IPS-18c (cell line): ENCODE measurements at regions not wholly inside any gene's neighbourhood (a gene's known extent, or its start where the extent isn't known, plus 50 kb on each side); places are given as distances from the start of the nearest gene placed in this dataset.

Source experiments
- H3K4me3 ChIP-seq: 2 replicates; pipeline ENCODE4 v1.7.0; 2013; ENCODE audit warnings: low read depth, mild to moderate bottlenecking, low read length, moderate library complexity; ENCODE audit not compliant: insufficient read depth
- H3K9me3 ChIP-seq: one replicate; pipeline ENCODE4 v1.6.1; 2013; ENCODE audit warnings: mild to moderate bottlenecking, low read length, moderate library complexity; ENCODE audit not compliant: control insufficient read depth, insufficient read depth

DNA sequence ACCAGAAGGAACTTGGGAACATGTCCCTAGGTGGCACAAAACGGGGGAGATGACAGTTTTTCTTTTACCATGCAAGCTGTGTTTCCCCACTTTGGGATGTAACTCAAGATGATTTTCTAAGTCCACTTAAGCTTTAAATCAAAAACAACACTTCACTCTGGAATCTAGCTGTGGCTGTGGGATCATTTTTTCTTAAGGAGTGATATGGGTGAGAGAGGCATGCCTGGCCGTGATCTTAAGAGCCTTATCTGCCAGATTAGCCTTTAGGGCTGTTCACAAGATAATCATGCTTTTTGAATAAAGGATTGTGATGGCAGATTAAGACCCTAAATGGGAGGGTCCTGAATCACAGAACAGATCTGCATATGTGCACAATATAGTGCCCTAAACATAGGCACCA is 384.8 kb upstream of the SEMA6D start:
- H3K4me3 ChIP-seq = no peak overlapping the region
- H3K9me3 ChIP-seq = no peaks in the 10 kb centered on the region

- Histone ChIP-seq H3K4me3 (no peak overlapping the region), H3K9me3 (no peaks in the 10 kb centered on the region)
Measured at GRCh38 chr15:47333734-47334133, 383.6 kb upstream of the SEMA6D start.

GRCh38 chr15:47334805-47335535 is 382.3 kb upstream of the SEMA6D start:
- H3K4me3 ChIP-seq = no peak overlapping the region
- H3K9me3 ChIP-seq = no peaks in the 10 kb centered on the region

GRCh38 chr15:47337106-47337505 is 380.2 kb upstream of the SEMA6D start:
- Histone ChIP-seq H3K9me3 (no peaks in the 10 kb centered on the region), H3K4me3 (no peak overlapping the region)

- no peak overlapping the region for H3K4me3 ChIP-seq
Measured at GRCh38 chr15:47337836-47338235, 379.5 kb upstream of the SEMA6D start.

DNA sequence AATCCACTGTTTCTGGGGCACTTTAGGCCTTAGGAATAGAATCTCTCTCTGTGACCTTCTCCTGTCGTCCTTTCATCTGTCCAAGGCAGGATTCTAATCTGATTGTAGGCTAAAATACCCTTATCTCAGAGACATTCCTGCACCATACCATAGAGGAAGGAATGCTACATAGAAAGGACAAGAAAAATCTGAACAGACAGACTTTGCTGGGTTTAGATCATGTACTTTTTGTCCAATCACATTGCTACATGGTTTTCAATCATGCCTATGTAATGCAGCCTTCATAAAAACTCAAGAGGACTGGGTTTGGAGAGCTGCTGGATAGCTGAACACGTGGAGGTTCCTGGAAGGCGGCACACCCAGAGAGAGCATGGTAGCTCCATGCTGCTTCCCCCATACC is 378.5 kb upstream of the SEMA6D start:
- H3K4me3 ChIP-seq = no peak overlapping the region
- H3K9me3 ChIP-seq = no peaks in the 10 kb centered on the region

More at GRCh38 chr15:47337836-47338235, 379.5 kb upstream of the SEMA6D start:
- H3K9me3 ChIP-seq = no peaks in the 10 kb centered on the region

- no peaks in the 10 kb centered on the region for H3K9me3 ChIP-seq
- H3K4me3 ChIP-seq = no peak overlapping the region
Measured at GRCh38 chr15:47339800-47340570, 377.3 kb upstream of the SEMA6D start.

DNA sequence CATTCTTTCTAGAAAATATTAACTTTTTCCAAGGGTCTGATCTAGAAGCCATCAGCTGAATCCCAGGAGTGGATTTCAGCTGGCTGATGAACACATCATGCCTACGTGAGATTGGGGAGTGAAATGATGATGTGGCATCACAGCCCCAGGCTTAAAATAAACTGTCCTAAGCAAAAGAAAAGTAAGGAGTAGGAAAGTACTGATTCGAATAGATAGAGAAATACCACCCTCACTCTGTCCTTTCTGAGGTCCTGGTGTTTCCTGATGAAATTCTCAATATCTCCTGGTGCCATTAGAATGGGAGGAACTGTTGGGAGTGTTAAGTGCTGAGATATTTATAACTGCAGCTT is 376.8 kb upstream of the SEMA6D start:
- H3K4me3 ChIP-seq = no peak overlapping the region
- no peaks in the 10 kb centered on the region for H3K9me3 ChIP-seq

GRCh38 chr15:47349179-47349578 is 368.1 kb upstream of the SEMA6D start:
- Histone ChIP-seq H3K9me3 (no peaks in the 10 kb centered on the region), H3K4me3 (no peak overlapping the region)

GRCh38 chr15:47351501-47351900 is 365.8 kb upstream of the SEMA6D start:
- H3K9me3 ChIP-seq = no peaks in the 10 kb centered on the region
- H3K4me3 ChIP-seq = no peak overlapping the region

DNA sequence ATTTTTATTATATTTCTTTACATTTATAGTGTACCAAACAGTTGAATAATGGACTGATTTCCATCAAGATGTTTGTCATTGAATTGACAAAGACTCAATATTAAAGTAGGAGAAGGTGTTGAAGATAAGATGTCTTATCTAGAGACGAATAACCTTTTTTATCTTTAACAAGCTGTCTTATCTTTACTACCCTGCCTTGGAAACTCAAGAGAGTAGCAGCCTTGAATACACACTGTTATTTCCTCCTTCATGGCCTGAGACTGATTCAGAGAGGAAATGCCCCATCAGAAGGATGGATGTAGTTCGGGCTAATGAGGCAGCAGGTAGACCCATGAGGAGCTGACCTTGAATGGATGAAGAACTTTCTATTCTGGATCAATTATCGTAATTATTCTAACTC is 365.1 kb upstream of the SEMA6D start:
- no peaks in the 10 kb centered on the region for H3K9me3 ChIP-seq
- H3K4me3 ChIP-seq = no peak overlapping the region

DNA sequence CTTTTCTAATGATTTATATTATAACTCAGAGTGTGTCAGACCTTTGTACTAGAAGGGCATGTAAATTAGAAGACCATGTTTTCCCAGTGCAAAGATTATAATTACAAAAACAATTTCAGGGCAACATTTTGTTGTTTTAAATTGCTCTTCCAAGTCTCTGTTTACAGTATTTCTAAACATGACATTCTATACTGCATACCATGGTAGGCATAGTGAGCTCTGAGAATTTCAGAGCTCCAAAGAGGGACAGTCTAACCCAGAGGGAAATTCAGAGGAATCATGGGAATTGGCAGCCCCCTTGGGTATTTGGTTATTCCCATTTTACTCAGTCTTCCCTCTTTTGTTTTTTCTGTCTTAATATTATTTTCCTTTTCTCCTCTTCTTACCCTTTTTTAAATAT is 361.5 kb upstream of the SEMA6D start:
- no peaks in the 10 kb centered on the region for H3K9me3 ChIP-seq
- H3K4me3 ChIP-seq = no peak overlapping the region

DNA sequence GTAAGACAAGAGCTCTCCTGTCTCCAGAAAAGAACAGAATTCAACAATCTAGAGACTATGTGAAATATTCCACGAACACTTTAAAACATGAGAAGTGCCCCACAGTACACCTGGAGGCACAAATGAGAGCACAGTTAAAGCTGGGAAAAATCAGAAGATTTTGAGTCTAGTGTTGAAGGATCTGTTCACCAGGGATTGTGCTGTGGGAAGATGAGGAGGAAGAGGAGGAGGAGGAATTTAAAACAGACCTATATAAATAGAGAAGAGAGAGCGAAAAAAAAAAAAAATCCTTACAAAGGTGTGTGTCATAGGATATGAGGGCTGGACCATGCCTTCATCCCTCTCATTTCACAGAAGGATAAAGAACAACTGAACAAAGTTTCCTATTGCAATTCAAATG is 361.0 kb upstream of the SEMA6D start:
- Histone ChIP-seq H3K4me3 (no peak overlapping the region), H3K9me3 (no peaks in the 10 kb centered on the region)

DNA sequence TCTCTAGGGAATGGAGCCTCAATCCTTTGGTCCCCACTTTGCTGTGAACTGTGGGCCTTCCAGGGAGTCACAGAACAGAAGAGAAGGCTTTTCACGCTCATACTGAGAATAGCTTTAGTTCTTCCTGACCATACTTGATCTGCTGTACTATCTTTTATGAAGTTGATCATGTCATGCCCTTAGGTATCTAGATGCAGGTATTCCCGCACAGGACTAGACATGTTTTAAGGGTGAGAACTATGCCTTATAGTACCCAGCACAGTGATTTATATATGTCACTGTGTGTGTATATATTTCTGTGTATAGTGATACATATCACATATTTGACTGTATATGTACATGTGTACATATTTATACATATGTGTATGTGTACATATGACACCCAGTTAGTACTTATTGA is 358.4 kb upstream of the SEMA6D start:
- no peaks in the 10 kb centered on the region for H3K9me3 ChIP-seq

DNA sequence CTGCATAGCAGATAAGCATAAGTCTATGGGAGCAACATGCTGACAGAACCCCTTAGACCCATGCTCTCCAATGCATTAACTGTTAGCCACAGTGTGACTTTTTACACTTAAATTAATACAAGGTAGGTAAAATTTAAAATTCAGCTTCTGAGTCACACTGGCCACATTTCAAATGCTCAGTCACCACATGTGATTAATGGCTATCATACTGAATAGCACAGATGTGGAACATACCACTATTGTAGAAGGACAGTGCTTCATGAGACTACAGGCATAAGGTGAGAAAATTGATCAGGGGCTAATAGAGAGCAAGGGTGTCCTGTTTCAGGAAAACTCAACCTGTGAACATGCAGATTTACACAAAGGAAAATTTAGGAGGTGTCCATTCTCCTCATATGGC is 357.0 kb upstream of the SEMA6D start:
- no peak overlapping the region for H3K4me3 ChIP-seq
- H3K9me3 ChIP-seq = no peaks in the 10 kb centered on the region

More for the DNA sequence above, 358.4 kb upstream of the SEMA6D start:
- no peak overlapping the region for H3K4me3 ChIP-seq

DNA sequence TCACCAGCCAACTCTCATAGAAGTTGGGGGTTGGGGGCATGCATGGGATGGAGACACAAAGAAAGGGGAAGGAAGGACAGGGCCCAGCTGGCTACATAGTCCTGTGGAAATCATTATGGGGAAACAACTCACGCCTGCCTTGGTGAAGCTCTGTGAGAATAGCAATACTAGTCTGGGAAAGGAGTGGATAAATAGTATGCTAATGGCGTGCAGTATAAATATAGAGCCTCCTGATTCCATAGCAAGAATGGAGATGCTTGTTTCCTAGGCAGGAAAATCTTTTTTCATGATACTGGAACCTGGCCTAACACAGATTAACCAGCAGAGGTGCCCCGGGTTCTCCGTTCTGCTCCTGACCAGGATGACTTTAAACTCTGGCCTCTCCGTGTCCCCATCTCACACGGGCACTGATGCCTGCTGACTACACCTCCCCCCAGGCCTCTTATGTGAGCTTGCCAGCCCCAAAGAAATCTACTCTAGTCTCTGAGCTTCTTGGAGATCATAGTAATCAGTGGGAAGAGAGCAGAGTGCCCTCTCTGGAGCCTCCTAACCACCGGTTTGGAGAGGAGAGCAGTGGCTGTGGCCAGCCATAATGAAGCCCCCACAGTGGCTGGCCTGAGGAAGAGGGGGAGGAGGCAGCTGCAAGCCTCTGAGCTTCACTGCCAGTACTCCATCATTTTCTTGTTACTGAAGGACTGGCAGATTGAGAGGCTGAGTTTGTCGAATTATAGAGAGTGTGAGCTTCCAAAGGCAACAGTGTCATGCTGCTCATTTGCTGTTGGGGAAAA is 355.0 kb upstream of the SEMA6D start:
- Histone ChIP-seq H3K9me3 (no peaks in the 10 kb centered on the region), H3K4me3 (no peak overlapping the region)

GRCh38 chr15:47363653-47364052 is 353.7 kb upstream of the SEMA6D start:
- Histone ChIP-seq H3K4me3 (no peak overlapping the region), H3K9me3 (no peaks in the 10 kb centered on the region)
